IPS DF 6.9 (cell line): ENCODE measurements at regions not wholly inside any gene's neighbourhood (a gene's known extent, or its start where the extent isn't known, plus 50 kb on each side); places are given as distances from the start of the nearest gene placed in this dataset.
A peak's percentile ranks its signal among the peaks of the same experiment; 100 is the strongest.

ENCODE experiments used
- DNase-seq: peaks from one replicate; pipeline ENCODE4 v3.0.0-alpha.2; 2013; ENCODE audit warnings: low read depth, low spot score
- H3K27ac ChIP-seq: one replicate; pipeline ENCODE4 v1.5.1; 2013; ENCODE audit warnings: low read length, control low read depth
- H3K27me3 ChIP-seq: 2 replicates; pipeline ENCODE4 v1.6.1; 2013; ENCODE audit warnings: mild to moderate bottlenecking, low read length; ENCODE audit not compliant: control insufficient read depth, insufficient read depth
- H3K36me3 ChIP-seq: 2 replicates; pipeline ENCODE4 v1.6.1; 2013; ENCODE audit warnings: low read length; ENCODE audit not compliant: control insufficient read depth, insufficient read depth
- H3K4me1 ChIP-seq: 2 replicates; pipeline ENCODE4 v1.6.1; 2013; ENCODE audit warnings: low read length; ENCODE audit not compliant: control insufficient read depth, insufficient read depth
- H3K4me3 ChIP-seq: 2 replicates; pipeline ENCODE4 v1.5.1; 2013; ENCODE audit warnings: mild to moderate bottlenecking, low read length
- H3K9me3 ChIP-seq: 2 replicates; pipeline ENCODE4 v1.6.1; 2013; ENCODE audit warnings: low read length, inconsistent platforms; ENCODE audit not compliant: control insufficient read depth, insufficient read depth
- WGBS: extraction: QIAGEN DNeasy Blood & Tissue Kit; methylation state at CpG from one replicate; pipeline ENCODE4 v1.1.7; 2013; ENCODE audit warnings: mixed read lengths, missing lambda C conversion rate; ENCODE audit not compliant: insufficient read length, insufficient coverage; 5-methylcytosine and 5-hydroxymethylcytosine counted together

DNA sequence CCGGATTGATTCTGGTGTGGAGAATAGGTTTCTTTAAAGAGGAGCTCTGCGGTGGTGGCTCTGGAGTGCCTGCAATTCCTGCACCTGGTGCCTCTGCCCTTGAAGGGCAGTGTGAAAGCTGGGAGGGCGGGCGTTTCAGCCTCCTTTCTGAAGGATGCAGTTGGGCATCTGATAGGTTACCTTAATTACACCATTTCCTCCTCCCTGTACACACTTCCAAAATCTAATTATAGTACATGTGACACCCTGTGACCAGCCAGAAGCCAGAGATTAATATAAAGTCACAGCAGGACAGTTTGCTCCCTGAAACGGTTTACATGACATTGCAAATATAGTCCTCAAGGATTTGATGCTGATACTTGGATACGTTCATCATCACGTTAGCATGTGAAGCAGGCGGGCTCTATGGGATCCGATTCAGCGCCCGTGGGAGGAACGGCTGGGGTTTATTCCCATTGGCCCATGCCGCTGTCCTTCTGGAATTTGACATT, 548.2 kb downstream of the QKI start:
- no peaks in the 10 kb centered on the region for H3K9me3 ChIP-seq
- no peaks in the 10 kb centered on the region; the same call in 1 of the 2 replicates for H3K4me1 ChIP-seq
- no peaks in the 10 kb centered on the region for H3K36me3 ChIP-seq
- no peak overlapping the region for H3K4me3 ChIP-seq
- no CpG with 5 or more reads among the region's 13 CpGs for WGBS
- no peak overlapping the region for H3K27ac ChIP-seq
- DNase-seq: no peak
- H3K27me3 ChIP-seq: no peaks in the 10 kb centered on the region

- Histone ChIP-seq H3K27me3 (no peaks in the 10 kb centered on the region), H3K4me1 (no peaks in the 10 kb centered on the region; the same call in 1 of the 2 replicates), H3K4me3 (no peak overlapping the region), H3K27ac (no peak overlapping the region), H3K36me3 (no peaks in the 10 kb centered on the region), H3K9me3 (no peaks in the 10 kb centered on the region)
- DNase-seq: no peak
- WGBS: no CpG with 5 or more reads among the region's 10 CpGs
Measured at GRCh38 chr6:163960128-163960527, 545.6 kb downstream of the QKI start.

DNA sequence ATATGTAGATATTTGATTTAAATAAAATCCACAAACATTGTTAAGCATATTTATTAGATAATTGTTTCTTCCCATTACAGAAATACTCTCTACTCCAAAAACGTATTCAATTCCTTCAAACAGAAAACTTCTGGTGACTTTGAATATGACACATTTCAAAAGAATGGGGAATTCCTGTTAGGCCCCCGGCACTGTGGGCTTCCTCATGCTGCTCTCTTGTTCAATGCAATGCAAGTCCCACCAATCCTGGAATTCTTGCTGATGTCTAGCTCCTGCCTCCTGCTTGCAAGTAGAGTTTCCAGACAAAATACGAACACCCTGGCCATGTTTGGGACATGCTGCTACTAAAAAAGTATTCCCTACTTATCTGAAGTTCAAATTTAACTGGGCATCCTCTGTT, 544.1 kb downstream of the QKI start:
- no peak overlapping the region for H3K27ac ChIP-seq
- no CpG with 5 or more reads among the region's 3 CpGs for WGBS
- H3K27me3 ChIP-seq: no peaks in the 10 kb centered on the region
- no peak for DNase-seq
- no peaks in the 10 kb centered on the region; the same call in 1 of the 2 replicates for H3K4me1 ChIP-seq
- no peak overlapping the region for H3K4me3 ChIP-seq
- H3K36me3 ChIP-seq: no peaks in the 10 kb centered on the region
- no peaks in the 10 kb centered on the region for H3K9me3 ChIP-seq

- Histone ChIP-seq H3K4me1 (peaks cover 2% of the 10 kb centered on the region; the same call in 1 of the 2 replicates), H3K36me3 (no peaks in the 10 kb centered on the region), H3K4me3 (no peak overlapping the region), H3K9me3 (no peaks in the 10 kb centered on the region), H3K27ac (no peak overlapping the region), H3K27me3 (no peaks in the 10 kb centered on the region)
- DNase-seq: peak; percentile 74
- WGBS: no CpG with 5 or more reads among the region's 12 CpGs
Measured at GRCh38 chr6:163956571-163957407, 542.3 kb downstream of the QKI start.

DNA sequence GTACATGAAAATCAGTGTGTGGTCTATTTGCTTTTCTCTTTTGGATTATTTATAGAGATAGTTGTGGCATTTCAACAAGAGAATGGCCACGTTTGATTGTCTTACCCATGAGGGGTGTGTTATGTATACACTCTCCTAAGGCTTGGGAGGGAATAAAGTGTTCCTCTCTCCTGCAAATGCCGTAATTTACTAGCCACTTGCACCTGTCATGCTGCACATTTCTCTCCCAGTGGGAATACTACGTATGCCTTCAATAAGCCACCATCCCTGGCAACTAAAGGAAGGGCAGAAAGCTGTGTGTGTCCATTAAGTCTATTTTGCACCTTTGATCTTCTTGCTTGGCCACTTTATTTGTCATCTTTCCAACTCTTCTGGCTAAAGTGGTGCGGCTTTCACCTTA, 541.2 kb downstream of the QKI start:
- H3K9me3 ChIP-seq: no peaks in the 10 kb centered on the region
- DNase-seq: no peak
- peaks cover 2% of the 10 kb centered on the region; the same call in 1 of the 2 replicates for H3K4me1 ChIP-seq
- no peaks in the 10 kb centered on the region for H3K27me3 ChIP-seq
- H3K27ac ChIP-seq: no peak overlapping the region
- no peak overlapping the region for H3K4me3 ChIP-seq
- no CpG with 5 or more reads among the region's 4 CpGs for WGBS
- H3K36me3 ChIP-seq: no peaks in the 10 kb centered on the region

DNA sequence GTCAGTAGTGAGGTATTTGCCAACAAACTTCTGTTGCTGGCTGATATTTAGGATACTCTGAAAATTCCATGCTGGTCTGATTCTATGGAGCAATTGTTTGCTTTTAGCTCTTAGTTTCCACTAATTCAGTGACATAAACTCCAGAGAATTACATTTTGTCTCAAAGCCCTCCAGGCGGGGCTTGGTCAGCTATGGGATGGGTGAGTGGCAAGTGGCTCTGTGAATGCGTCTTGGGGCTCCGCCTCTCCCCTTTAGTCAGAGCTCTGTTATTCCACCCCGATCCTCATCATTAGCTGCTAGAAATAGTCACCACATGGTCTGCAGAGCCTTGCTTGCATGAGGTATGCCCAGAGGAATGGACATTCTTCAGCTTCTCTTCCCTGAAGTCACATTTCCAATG, 540.6 kb downstream of the QKI start:
- H3K4me1 ChIP-seq: peaks cover 2% of the 10 kb centered on the region; the same call in 1 of the 2 replicates
- no peaks in the 10 kb centered on the region for H3K9me3 ChIP-seq
- no peaks in the 10 kb centered on the region for H3K36me3 ChIP-seq
- no peak overlapping the region for H3K4me3 ChIP-seq
- DNase-seq: no peak
- no peak overlapping the region for H3K27ac ChIP-seq
- WGBS: no CpG with 5 or more reads among the region's 4 CpGs
- no peaks in the 10 kb centered on the region for H3K27me3 ChIP-seq

DNA sequence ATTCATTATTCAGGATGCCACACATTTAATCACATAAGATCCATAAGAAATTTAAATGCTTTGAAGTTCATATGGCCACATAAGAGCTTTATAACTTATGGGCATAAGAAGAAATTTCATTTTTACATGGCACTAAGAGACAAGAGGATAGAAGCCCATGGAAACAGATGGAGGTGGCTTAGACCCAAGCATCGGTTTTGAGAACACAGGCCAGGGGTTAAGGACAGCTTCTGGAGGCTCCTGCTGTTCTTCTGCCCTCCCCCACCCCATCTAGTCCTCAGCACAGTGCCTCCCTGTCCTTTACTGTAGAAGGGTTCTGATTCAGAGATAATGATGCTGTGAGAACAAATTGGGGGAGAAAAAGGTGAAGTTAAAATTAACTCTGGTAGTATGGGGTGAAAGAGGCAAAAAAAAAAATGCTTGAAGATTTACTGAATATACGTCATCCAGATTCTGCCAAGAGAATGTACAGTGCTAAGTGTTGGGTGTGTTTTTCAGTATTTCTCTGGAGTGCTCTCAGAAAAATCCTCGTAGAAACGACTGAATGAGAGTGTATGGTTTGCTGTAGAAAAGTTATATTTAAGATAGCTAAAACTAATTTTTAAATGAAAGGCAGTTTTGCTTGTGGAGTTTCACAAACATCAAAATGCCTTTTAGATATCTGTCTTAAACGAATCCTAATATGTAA, 539.7 kb downstream of the QKI start:
- H3K4me3 ChIP-seq: no peak overlapping the region
- no peaks in the 10 kb centered on the region for H3K27me3 ChIP-seq
- no peaks in the 10 kb centered on the region for H3K9me3 ChIP-seq
- no CpG with 5 or more reads among the region's 5 CpGs for WGBS
- DNase-seq: no peak
- H3K27ac ChIP-seq: no peak overlapping the region
- no peaks in the 10 kb centered on the region for H3K36me3 ChIP-seq
- peaks cover 2% of the 10 kb centered on the region; the same call in 1 of the 2 replicates for H3K4me1 ChIP-seq

DNA sequence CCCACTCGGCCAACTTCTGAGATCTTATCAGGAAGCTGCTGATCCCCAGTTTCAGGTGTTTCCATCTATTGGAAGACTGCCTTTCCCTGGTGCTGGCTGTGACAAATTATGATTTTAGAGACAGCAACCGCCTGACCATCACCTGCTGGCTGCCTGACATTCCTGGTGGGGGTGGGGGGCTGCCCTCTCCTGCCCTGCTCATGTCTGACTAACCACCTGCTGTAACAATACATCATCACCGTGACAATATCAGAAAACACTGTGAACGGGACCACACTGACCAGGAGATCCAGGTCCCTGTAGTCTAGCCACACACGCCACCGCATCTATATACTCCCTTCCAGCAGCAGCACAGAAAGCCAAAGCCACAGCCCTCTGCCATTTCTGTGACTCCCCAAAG, 537.5 kb downstream of the QKI start:
- Histone ChIP-seq H3K4me3 (no peak overlapping the region), H3K27me3 (no peaks in the 10 kb centered on the region), H3K36me3 (no peaks in the 10 kb centered on the region), H3K9me3 (no peaks in the 10 kb centered on the region), H3K4me1 (peaks cover 2% of the 10 kb centered on the region; the same call in 1 of the 2 replicates), H3K27ac (no peak overlapping the region)
- DNase-seq: no peak
- WGBS: no CpG with 5 or more reads among the region's 6 CpGs

DNA sequence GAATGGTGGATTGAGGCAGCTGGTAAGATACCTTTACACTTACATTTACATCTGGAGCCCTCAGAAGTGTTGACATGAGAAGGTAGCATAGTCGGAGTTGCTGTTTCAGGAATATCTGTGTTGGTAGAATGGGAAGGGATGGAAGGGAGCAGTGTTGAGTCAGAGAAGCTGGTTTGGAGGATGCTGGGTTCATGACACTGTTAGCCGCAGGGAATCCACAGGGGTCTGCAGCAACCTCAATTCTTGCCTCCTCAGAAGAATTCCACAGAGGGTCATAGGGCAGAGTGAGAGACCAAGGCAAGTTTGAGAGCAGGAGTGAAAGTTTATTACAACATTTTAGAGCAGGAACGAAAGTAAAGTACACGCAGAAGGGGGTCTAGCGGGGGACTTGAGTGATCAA, 536.8 kb downstream of the QKI start:
- no peaks in the 10 kb centered on the region for H3K27me3 ChIP-seq
- H3K4me3 ChIP-seq: no peak overlapping the region
- no CpG with 5 or more reads among the region's 5 CpGs for WGBS
- H3K27ac ChIP-seq: no peak overlapping the region
- H3K9me3 ChIP-seq: no peaks in the 10 kb centered on the region
- no peak for DNase-seq
- H3K36me3 ChIP-seq: no peaks in the 10 kb centered on the region
- peaks cover 3% of the 10 kb centered on the region; the same call in 1 of the 2 replicates for H3K4me1 ChIP-seq

DNA sequence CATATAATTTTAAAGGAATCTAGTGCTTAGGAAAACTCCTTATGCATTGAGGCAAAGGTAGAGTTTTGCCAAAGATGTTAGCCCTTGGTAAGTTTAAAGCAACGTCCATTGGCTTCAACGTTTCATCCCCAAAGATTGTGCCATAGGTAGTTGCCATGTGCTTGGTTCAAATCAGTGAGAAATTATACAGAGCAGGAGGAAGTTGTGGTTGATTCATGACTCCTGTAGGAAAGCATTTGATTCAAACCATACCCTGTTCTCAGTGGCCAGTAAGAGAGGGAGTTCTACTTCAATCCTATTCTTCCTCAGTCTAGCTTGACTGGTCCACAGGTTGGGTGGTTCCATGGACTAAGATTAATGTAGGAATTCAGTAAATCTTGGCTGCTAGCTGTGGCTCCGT, 535.6 kb downstream of the QKI start:
- Histone ChIP-seq H3K27me3 (no peaks in the 10 kb centered on the region), H3K4me3 (no peak overlapping the region), H3K4me1 (peaks cover 3% of the 10 kb centered on the region; the same call in 1 of the 2 replicates), H3K27ac (no peak overlapping the region), H3K36me3 (no peaks in the 10 kb centered on the region), H3K9me3 (no peaks in the 10 kb centered on the region)
- no peak for DNase-seq
- WGBS: no CpG with 5 or more reads among the region's 3 CpGs
